IMR-90 (cell line): ENCODE measurements at regions not wholly inside any gene's neighbourhood (a gene's known extent, or its start where the extent isn't known, plus 50 kb on each side); places are given as distances from the start of the nearest gene placed in this dataset.

ENCODE experiments used
- ATAC-seq: fragments of 200-7000 bp; cut with Tn5 transposase; 2 replicates; pipeline ENCODE4 v1.9.1; 2020; ENCODE audit warnings: low read depth, mild to moderate bottlenecking, moderate library complexity
- BruUV-seq: library from RNA; stranded (reverse); fragments of 400-500 nt; replicated peaks from 2 replicates; lab custom pipeline; 2021; lab: Mats Ljungman, UMichigan
- CTCF ChIA-PET: fragments of 300-600 bp; formaldehyde crosslinking; extraction: SDS; loops from one replicate; lab custom pipeline; 2021; ENCODE audit warnings: antibody characterized with exemption; lab: Yijun Ruan, JAX
- POLR2A ChIA-PET: fragments of 300-600 bp; sonication (Branson Sonifier 250); formaldehyde crosslinking; loops from one replicate; lab custom pipeline; 2022; ENCODE audit warnings: antibody characterized with exemption; ENCODE audit not compliant: unreplicated experiment; lab: Charles Lee
- DNase-seq: peaks from one replicate; pipeline ENCODE4 v3.0.0; 2013
- H2AFZ ChIP-seq: replicated peaks from 2 replicates; pipeline ENCODE3; 2013; ENCODE audit warnings: low read length, mild to moderate bottlenecking; ENCODE audit not compliant: poor library complexity
- H2AK5ac ChIP-seq: 2 replicates; pipeline ENCODE4 v1.6.1; 2013; ENCODE audit warnings: low read depth, low read length, inconsistent platforms
- H2AK9ac ChIP-seq: replicated peaks from 2 replicates; pipeline ENCODE3; 2013; ENCODE audit warnings: mild to moderate bottlenecking, low read depth, low read length, moderate library complexity; ENCODE audit not compliant: poor library complexity
- H2BK120ac ChIP-seq: 2 replicates; pipeline ENCODE4 v1.6.1; 2013; ENCODE audit warnings: low read depth, low read length, inconsistent platforms
- H2BK15ac ChIP-seq: 3 replicates; pipeline ENCODE4 v1.6.1; 2013; ENCODE audit warnings: low read depth, low read length, inconsistent platforms
- H2BK20ac ChIP-seq: 2 replicates; pipeline ENCODE4 v1.6.1; 2013; ENCODE audit warnings: low read depth, mild to moderate bottlenecking, inconsistent platforms, low read length, moderate library complexity
- H2BK5ac ChIP-seq: 2 replicates; pipeline ENCODE4 v1.6.1; 2013; ENCODE audit warnings: mild to moderate bottlenecking, low read depth, low read length, inconsistent platforms; ENCODE audit not compliant: poor library complexity, severe bottlenecking
- H3K14ac ChIP-seq: replicated peaks from 2 replicates; pipeline ENCODE4 v1.6.1; 2013; ENCODE audit warnings: low read depth, low read length, inconsistent platforms
- H3K18ac ChIP-seq: 2 replicates; pipeline ENCODE4 v1.6.1; 2013; ENCODE audit warnings: low read depth, low read length, control low read depth
- H3K23ac ChIP-seq: 2 replicates; pipeline ENCODE4 v1.6.1; 2013; ENCODE audit warnings: low read depth, low read length, inconsistent platforms
- H3K27ac ChIP-seq: 2 replicates; pipeline ENCODE4 v1.5.1; 2013; ENCODE audit warnings: mild to moderate bottlenecking, control low read depth, low read length; ENCODE audit not compliant: insufficient read depth
- H3K27me3 ChIP-seq: 2 replicates; pipeline ENCODE4 v1.6.1; 2013; ENCODE audit warnings: low read length; ENCODE audit not compliant: control insufficient read depth, insufficient read depth
- H3K36me3 ChIP-seq: 2 replicates; pipeline ENCODE4 v1.6.1; 2013; ENCODE audit warnings: low read length, mixed read lengths; ENCODE audit not compliant: control insufficient read depth, insufficient read depth
- H3K4ac ChIP-seq: 2 replicates; pipeline ENCODE4 v1.6.1; 2013; ENCODE audit warnings: low read depth, low read length, inconsistent platforms
- H3K4me1 ChIP-seq: 2 replicates; pipeline ENCODE4 v1.6.1; 2013; ENCODE audit warnings: low read length, mixed read lengths; ENCODE audit not compliant: control insufficient read depth, insufficient read depth
- H3K4me2 ChIP-seq: 2 replicates; pipeline ENCODE4 v1.6.1; 2013; ENCODE audit warnings: low read depth, mild to moderate bottlenecking, control low read depth, low read length, moderate library complexity
- H3K4me3 ChIP-seq: 2 replicates; pipeline ENCODE4 v1.5.1; 2013; ENCODE audit warnings: low read depth, mild to moderate bottlenecking, control low read depth, low read length, moderate library complexity; ENCODE audit not compliant: insufficient read depth
- H3K56ac ChIP-seq: 2 replicates; pipeline ENCODE4 v1.6.1; 2013; ENCODE audit warnings: low read length, inconsistent platforms; ENCODE audit not compliant: insufficient read depth; ENCODE audit errors: extremely low read depth
- H3K79me1 ChIP-seq, 2 experiments: 2 replicates each; pipeline ENCODE4 v1.6.1; 2013; ENCODE audit warnings: low read length in 2 of 2, inconsistent platforms in 1 of 2, low read depth in 1 of 2
- H3K9ac ChIP-seq: 2 replicates; pipeline ENCODE4 v1.6.1; 2013; ENCODE audit warnings: low read depth, low read length, control low read depth
- H3K9me1 ChIP-seq: 2 replicates; pipeline ENCODE4 v1.6.1; 2013; ENCODE audit warnings: low read length, inconsistent platforms; ENCODE audit not compliant: insufficient read depth
- H3K9me3 ChIP-seq: 2 replicates; pipeline ENCODE4 v1.6.1; 2013; ENCODE audit warnings: low read length; ENCODE audit not compliant: control insufficient read depth, insufficient read depth
- H4K20me1 ChIP-seq: 2 replicates; pipeline ENCODE4 v1.6.1; 2013; ENCODE audit warnings: low read length, inconsistent platforms; ENCODE audit not compliant: insufficient read depth
- H4K5ac ChIP-seq: 2 replicates; pipeline ENCODE4 v1.6.1; 2013; ENCODE audit warnings: mild to moderate bottlenecking, low read depth, low read length, control low read depth
- H4K8ac ChIP-seq, 2 experiments: 2 replicates each; pipeline ENCODE4 v1.6.1; 2013; ENCODE audit warnings: low read depth in 2 of 2, low read length in 2 of 2, control low read depth in 1 of 2, inconsistent platforms in 1 of 2
- H4K91ac ChIP-seq: 2 replicates; pipeline ENCODE4 v1.6.1; 2013; ENCODE audit warnings: low read depth, low read length, inconsistent platforms; ENCODE audit not compliant: insufficient read depth
- BHLHE40 ChIP-seq: fragments of 150-350 bp; IDR thresholded peaks from 2 replicates; pipeline ENCODE4 v1.6.1; 2016; ENCODE audit warnings: mild to moderate bottlenecking, low read depth, low read length
- CEBPB ChIP-seq: IDR thresholded peaks from 2 replicates; pipeline ENCODE4 v1.6.1; 2012; ENCODE audit warnings: low read depth, low read length, improper control_type of control experiment
- MAFK ChIP-seq: IDR thresholded peaks from 2 replicates; pipeline ENCODE4 v1.6.1; 2012; ENCODE audit warnings: low read depth, low read length, improper control_type of control experiment
- SMC3 ChIP-seq: fragments of 150-350 bp; IDR thresholded peaks from 2 replicates; pipeline ENCODE4 v1.6.1; 2016; ENCODE audit warnings: low read depth, mild to moderate bottlenecking, antibody characterized with exemption, low read length, moderate library complexity
- WGBS, 2 experiments: methylation state at CpG; one replicate each; pipeline versions ENCODE4 v1.1.5 to v1.1.7; 2013; ENCODE audit warnings: missing lambda C conversion rate in 2 of 2; ENCODE audit not compliant: insufficient read length in 1 of 2; ENCODE audit errors: extremely low coverage in 2 of 2; 5-methylcytosine and 5-hydroxymethylcytosine counted together
- dilution Hi-C: fragments of 300-500 bp; cut with HindIII; formaldehyde crosslinking; loops from one replicate; pipeline ENCODE4 v1.14.3; 2018; ENCODE audit warnings: low sequenced_read_pairs; ENCODE audit not compliant: unreplicated experiment
- in situ Hi-C: fragments of 300-500 bp; cut with MboI; formaldehyde crosslinking; loops from 3 replicates; pipeline ENCODE4 v1.14.3; 2019; ENCODE audit warnings: low sequenced_read_pairs, inconsistent platforms, mixed read lengths
- intact Hi-C: fragments of 100-400 bp; cut with micrococcal nuclease; formaldehyde crosslinking; loops from 2 replicates; pipeline ENCODE4 v1.10.0; 2022

DNA sequence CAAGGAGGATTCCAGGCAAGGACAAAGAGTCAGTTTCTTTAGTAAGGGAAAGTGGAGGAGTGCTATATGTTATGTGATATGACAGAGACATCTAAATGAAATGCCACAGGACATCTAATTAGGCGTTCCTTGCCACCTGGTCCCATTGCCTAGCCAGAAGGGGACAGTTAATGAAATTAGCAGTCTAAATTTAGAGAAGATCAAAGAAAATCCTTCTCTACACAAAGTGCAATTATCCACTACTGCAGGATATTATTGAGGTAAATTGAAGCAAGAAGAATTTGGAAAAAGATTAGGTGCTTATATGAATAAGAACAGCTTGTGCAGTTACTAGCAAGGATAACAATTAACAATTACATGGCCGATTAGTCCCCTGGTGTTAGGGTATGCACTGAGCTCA is 495.3 kb upstream of the NMUR2 start:
- CTCF ChIA-PET, result no interaction called here
- no peak overlapping the region for H4K5ac ChIP-seq
- H3K9ac ChIP-seq, result no peak overlapping the region
- no peaks in the 10 kb centered on the region for H3K4me1 ChIP-seq
- BruUV-seq, result no TSS peak
- dilution Hi-C loops (no loop called here), in situ Hi-C loops (no loop called here), intact Hi-C loops (no loop called here)
- no peak overlapping the region for H2AK5ac ChIP-seq
- no peaks in the 10 kb centered on the region for H3K9me1 ChIP-seq
- H4K8ac ChIP-seq, result no peak overlapping the region
- no peaks in the 10 kb centered on the region for H3K36me3 ChIP-seq
- no peak overlapping the region for H2BK120ac ChIP-seq
- no peak overlapping the region for H2BK20ac ChIP-seq
- H3K27me3 ChIP-seq, result no peaks in the 10 kb centered on the region
- no peak overlapping the region for H3K4me2 ChIP-seq
- H3K4me3 ChIP-seq, result no peak overlapping the region
- H3K79me1 ChIP-seq, result no peaks in the 10 kb centered on the region
- no peak for TF ChIP-seq CEBPB
- no peak for TF ChIP-seq BHLHE40
- no peak for TF ChIP-seq SMC3
- no peak for TF ChIP-seq MAFK
- H2AK9ac ChIP-seq, result no peak overlapping the region
- H3K27ac ChIP-seq, result no peak overlapping the region
- no peak overlapping the region for H4K91ac ChIP-seq
- H3K4ac ChIP-seq, result no peak overlapping the region
- POLR2A ChIA-PET, result no interaction called here
- WGBS, 2 experiments, result no CpG with 5 or more reads among the region's 2 CpGs
- no peak overlapping the region for H2BK15ac ChIP-seq
- peaks cover 9% of the 10 kb centered on the region for H3K9me3 ChIP-seq
- DNase-seq (no peak), ATAC-seq (no peak)
- H2AFZ ChIP-seq, result no peak overlapping the region
- H3K14ac ChIP-seq, result no peak overlapping the region
- H4K20me1 ChIP-seq, result no peaks in the 10 kb centered on the region
- no peak overlapping the region for H3K56ac ChIP-seq
- H3K18ac ChIP-seq, result no peak overlapping the region
- no peak overlapping the region for H2BK5ac ChIP-seq
- H3K23ac ChIP-seq, result no peak overlapping the region
